HL-60 (cell line): ENCODE measurements at regions not wholly inside any gene's neighbourhood (a gene's known extent, or its start where the extent isn't known, plus 50 kb on each side); places are given as distances from the start of the nearest gene placed in this dataset.

ENCODE experiments used
- DNase-seq, 2 experiments: peaks; one replicate each; pipeline ENCODE4 v3.0.0-alpha.2; 2010 to 2020; ENCODE audit warnings: low read depth in 1 of 2, low spot score in 1 of 2
- H3K27ac ChIP-seq: fragments of 250-450 bp; sonication (Bioruptor Pico); replicated peaks from 2 replicates; pipeline ENCODE4 v1.5.1; 2020; ENCODE audit warnings: mild to moderate bottlenecking, moderate library complexity
- H3K27me3 ChIP-seq: fragments of 250-450 bp; sonication (Bioruptor Pico); 2 replicates; pipeline ENCODE4 v1.5.1; 2021; ENCODE audit warnings: mild to moderate bottlenecking, moderate library complexity; ENCODE audit not compliant: insufficient read depth, poor library complexity, severe bottlenecking
- H3K4me3 ChIP-seq: replicated peaks from 2 replicates; pipeline ENCODE4 v1.5.1; 2011; ENCODE audit warnings: mild to moderate bottlenecking, control low read depth, low read length; ENCODE audit not compliant: insufficient read depth
- GABPA ChIP-seq: IDR thresholded peaks from 2 replicates; pipeline ENCODE4 v1.6.1; 2012; ENCODE audit warnings: low read depth
- POLR2AphosphoS5 ChIP-seq: IDR thresholded peaks from 2 replicates; pipeline ENCODE4 v1.6.1; 2012; ENCODE audit warnings: low read depth
- SPI1 ChIP-seq: IDR thresholded peaks from 2 replicates; pipeline ENCODE4 v1.6.1; 2012; ENCODE audit warnings: low read depth, mild to moderate bottlenecking, borderline replicate concordance
- TF ChIP-seq, protein P1 (sequence below): IDR thresholded peaks from one replicate; pipeline ENCODE4 v1.5.1; 2011; ENCODE audit warnings: low read length, control low read depth, inconsistent platforms; ENCODE audit not compliant: insufficient read depth
- TF ChIP-seq, protein P2 (sequence below): IDR thresholded peaks from 2 replicates; pipeline ENCODE4 v1.6.1; 2012; ENCODE audit warnings: low read depth; ENCODE audit not compliant: insufficient replicate concordance

DNA sequence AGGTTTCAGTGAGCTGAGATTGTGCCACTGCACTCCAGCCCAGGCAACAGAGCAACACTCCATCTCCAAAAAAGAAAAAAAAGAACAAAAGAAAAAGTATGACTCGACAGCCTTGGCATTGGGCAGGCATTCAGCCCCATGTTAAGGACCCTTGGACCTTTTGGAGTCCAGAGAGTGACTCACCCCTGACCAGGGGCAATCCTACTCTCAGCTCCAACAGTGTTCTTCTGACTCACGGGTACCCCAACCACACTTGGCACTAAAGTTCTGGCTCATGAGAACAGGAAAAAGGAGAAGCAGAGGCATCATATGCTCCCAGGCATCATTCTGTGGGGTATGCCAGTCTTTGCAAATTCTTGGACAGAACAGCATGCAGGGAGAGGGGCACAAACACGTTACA, 252.4 kb upstream of the HES1 start:
- TF ChIP-seq SPI1 (no peak), POLR2AphosphoS5 (no peak), GABPA (no peak)
- TF ChIP-seq, protein P1, sequence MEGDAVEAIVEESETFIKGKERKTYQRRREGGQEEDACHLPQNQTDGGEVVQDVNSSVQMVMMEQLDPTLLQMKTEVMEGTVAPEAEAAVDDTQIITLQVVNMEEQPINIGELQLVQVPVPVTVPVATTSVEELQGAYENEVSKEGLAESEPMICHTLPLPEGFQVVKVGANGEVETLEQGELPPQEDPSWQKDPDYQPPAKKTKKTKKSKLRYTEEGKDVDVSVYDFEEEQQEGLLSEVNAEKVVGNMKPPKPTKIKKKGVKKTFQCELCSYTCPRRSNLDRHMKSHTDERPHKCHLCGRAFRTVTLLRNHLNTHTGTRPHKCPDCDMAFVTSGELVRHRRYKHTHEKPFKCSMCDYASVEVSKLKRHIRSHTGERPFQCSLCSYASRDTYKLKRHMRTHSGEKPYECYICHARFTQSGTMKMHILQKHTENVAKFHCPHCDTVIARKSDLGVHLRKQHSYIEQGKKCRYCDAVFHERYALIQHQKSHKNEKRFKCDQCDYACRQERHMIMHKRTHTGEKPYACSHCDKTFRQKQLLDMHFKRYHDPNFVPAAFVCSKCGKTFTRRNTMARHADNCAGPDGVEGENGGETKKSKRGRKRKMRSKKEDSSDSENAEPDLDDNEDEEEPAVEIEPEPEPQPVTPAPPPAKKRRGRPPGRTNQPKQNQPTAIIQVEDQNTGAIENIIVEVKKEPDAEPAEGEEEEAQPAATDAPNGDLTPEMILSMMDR = no peak
- TF ChIP-seq, protein P2, sequence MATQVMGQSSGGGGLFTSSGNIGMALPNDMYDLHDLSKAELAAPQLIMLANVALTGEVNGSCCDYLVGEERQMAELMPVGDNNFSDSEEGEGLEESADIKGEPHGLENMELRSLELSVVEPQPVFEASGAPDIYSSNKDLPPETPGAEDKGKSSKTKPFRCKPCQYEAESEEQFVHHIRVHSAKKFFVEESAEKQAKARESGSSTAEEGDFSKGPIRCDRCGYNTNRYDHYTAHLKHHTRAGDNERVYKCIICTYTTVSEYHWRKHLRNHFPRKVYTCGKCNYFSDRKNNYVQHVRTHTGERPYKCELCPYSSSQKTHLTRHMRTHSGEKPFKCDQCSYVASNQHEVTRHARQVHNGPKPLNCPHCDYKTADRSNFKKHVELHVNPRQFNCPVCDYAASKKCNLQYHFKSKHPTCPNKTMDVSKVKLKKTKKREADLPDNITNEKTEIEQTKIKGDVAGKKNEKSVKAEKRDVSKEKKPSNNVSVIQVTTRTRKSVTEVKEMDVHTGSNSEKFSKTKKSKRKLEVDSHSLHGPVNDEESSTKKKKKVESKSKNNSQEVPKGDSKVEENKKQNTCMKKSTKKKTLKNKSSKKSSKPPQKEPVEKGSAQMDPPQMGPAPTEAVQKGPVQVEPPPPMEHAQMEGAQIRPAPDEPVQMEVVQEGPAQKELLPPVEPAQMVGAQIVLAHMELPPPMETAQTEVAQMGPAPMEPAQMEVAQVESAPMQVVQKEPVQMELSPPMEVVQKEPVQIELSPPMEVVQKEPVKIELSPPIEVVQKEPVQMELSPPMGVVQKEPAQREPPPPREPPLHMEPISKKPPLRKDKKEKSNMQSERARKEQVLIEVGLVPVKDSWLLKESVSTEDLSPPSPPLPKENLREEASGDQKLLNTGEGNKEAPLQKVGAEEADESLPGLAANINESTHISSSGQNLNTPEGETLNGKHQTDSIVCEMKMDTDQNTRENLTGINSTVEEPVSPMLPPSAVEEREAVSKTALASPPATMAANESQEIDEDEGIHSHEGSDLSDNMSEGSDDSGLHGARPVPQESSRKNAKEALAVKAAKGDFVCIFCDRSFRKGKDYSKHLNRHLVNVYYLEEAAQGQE = no peak
- no peak overlapping the region for H3K27ac ChIP-seq
- no peaks in the 10 kb centered on the region for H3K27me3 ChIP-seq
- no peak for DNase-seq
- no peak overlapping the region for H3K4me3 ChIP-seq

DNA sequence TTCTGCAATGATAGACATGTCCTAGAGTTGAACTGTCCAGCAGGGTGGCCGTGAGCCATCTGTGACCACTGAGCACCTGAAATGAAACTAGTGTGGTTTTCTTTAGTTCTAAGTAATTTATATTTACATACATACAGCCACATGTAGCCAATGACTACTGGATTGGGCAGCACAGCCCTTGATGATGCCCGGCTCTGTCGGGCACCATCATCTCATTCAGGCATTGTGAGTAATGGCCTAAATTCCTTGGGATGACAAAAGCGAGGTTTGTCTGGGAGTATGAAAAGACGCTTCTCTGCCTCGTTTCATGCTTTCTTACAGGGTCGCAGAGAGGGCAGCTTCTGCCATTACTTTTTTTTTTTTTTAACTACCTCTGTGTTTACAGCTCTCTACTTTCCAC, 251.9 kb upstream of the HES1 start:
- H3K27me3 ChIP-seq = no peaks in the 10 kb centered on the region
- no peak overlapping the region for H3K4me3 ChIP-seq
- DNase-seq = no peak
- TF ChIP-seq SPI1 = no peak
- H3K27ac ChIP-seq = no peak overlapping the region

DNA sequence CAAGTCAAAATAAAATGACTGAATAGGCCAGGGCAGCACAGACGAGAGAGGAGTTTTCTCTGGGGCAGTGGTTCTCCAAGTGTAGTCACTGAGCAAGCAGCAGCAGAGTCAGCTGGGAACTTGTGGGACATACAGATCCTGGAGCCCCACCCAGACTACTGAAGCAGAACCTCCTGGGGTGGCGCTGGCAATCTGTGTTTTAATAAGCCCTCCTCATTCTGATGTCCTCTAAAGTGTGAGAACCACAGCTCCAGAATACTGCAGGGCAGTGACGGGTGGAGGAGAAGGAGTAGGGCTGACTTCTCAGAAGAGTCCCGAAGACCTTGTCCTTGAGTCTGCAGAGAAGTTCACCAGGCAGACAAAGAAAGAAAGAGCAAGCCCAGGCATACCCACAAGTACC, 251.3 kb upstream of the HES1 start:
- Histone ChIP-seq H3K27ac (no peak overlapping the region), H3K27me3 (no peaks in the 10 kb centered on the region), H3K4me3 (no peak overlapping the region)
- DNase-seq = no peak
- TF ChIP-seq, protein P1 = no peak
- TF ChIP-seq GABPA (no peak), POLR2AphosphoS5 (no peak)
- TF ChIP-seq, protein P2 = no peak

DNA sequence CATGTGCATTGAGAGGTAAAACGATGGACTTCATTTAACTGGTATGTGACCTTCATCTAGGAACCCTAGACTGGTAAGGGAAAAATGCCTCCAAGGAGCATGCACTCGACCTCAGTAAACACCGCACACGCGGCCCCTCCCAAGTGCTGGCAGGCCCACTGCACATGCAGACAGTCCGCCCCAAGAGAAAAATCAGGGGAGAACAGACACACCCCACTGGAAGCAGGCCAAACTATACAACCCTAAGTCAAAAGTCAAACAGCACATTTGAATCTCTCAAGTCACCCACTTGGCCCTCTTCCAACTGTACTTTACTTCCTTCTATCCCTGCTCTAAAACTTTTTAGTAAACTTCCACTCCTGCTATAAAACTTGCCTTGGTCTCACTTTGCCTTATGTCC, 250.1 kb upstream of the HES1 start:
- H3K4me3 ChIP-seq = no peak overlapping the region
- no peaks in the 10 kb centered on the region for H3K27me3 ChIP-seq
- H3K27ac ChIP-seq = no peak overlapping the region
- TF ChIP-seq, protein P2 = no peak
- TF ChIP-seq SPI1 (no peak), GABPA (no peak), POLR2AphosphoS5 (no peak)
- TF ChIP-seq, protein P1 = no peak
- no peak for DNase-seq
